ENCODE measurements at regions not wholly inside any gene's neighbourhood (a gene's known extent, or its start where the extent isn't known, plus 50 kb on each side); places are given as distances from the start of the nearest gene placed in this dataset.

- 60 to 70% methylated on average over 4 to 5 of the region's 5 CpGs for WGBS, 2 donors
- H3K4me3 ChIP-seq, result no peak overlapping the region
- H3K4me1 ChIP-seq, result no peaks in the 10 kb centered on the region
- no peak for TF ChIP-seq CTCF (IDR thresholded peaks at IDR 0.05)
- no peak for DNase-seq
- H3K36me3 ChIP-seq, result no peaks in the 10 kb centered on the region
- no peak for FAIRE-seq
- H3K9me3 ChIP-seq, result no peaks in the 10 kb centered on the region
- no peaks in the 10 kb centered on the region for H3K27me3 ChIP-seq
- H3K27ac ChIP-seq, result no peak overlapping the region
- intact Hi-C loops (cut with DNase I), result no loop called here
- ATAC-seq, result no peak
Measured at GRCh38 chr16:5333126-5333525, 235.5 kb upstream of the EEF2KMT start.

- DNase-seq (no peak), FAIRE-seq (no peak), ATAC-seq (no peak)
- WGBS, 2 donors, result 57 to 70% methylated on average over 3 of the region's 3 CpGs
- no peaks in the 10 kb centered on the region for H3K9me3 ChIP-seq
- TF ChIP-seq CTCF (IDR thresholded peaks at IDR 0.05), result no peak
- H3K27ac ChIP-seq, result no peak overlapping the region
- intact Hi-C loops (cut with DNase I), result no loop called here
- H3K27me3 ChIP-seq, result no peaks in the 10 kb centered on the region
- H3K36me3 ChIP-seq, result no peaks in the 10 kb centered on the region
- no peak overlapping the region for H3K4me3 ChIP-seq
- H3K4me1 ChIP-seq, result no peaks in the 10 kb centered on the region
Measured at GRCh38 chr16:5330058-5330457, 232.5 kb upstream of the EEF2KMT start.

DNA sequence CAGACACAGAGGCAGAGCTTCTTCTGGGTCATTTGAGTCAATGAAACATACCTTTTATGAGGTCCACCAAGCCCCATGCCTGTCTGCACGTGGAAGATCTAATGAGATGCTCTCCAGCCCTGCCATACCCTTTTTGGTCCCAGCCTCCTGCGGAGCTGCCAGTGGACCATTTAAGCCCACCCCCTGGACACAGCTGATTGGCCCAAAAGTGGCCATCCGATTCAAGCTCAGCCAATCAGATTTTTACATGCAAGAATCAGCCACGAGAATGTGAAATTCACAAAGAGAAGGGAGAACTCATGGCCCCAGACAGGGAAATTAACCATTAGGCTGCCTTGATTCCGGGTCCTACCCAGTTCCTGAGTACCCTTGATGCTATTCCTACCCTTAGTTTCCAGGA lies 231.0 kb upstream of the EEF2KMT start:
- Histone ChIP-seq H3K27me3 (no peaks in the 10 kb centered on the region), H3K9me3 (no peaks in the 10 kb centered on the region), H3K27ac (no peak overlapping the region), H3K4me1 (no peaks in the 10 kb centered on the region), H3K4me3 (no peak overlapping the region), H3K36me3 (no peaks in the 10 kb centered on the region)
- FAIRE-seq, result no peak
- intact Hi-C loops (cut with DNase I), result no loop called here
- 32 to 46% methylated on average over 5 of the region's 5 CpGs for WGBS, 2 donors
- ATAC-seq, result no peak
- no peak for TF ChIP-seq CTCF (IDR thresholded peaks at IDR 0.05)
- DNase-seq, result no peak

DNA sequence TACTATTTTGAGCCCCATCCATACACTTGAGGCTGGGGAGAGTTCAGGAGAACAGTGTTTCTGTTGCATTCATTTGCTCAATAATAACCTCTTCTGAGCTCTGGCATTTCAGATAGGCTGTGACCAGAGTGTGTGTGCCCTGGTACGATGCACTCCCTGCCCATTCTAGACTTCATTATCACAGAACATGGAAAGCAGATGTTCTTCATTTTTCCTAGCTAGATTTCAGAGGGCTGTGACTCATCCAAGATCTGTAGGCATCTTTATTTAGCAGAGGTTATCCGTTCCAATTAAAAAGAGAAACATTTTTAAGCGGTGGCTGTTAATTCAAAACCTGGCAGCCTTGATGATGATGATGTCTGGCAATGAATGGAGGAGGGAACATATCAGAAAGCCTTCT lies 228.8 kb upstream of the EEF2KMT start:
- WGBS, 2 donors, result 58 to 59% methylated on average over 3 of the region's 3 CpGs
- FAIRE-seq, result no peak
- no peak for ATAC-seq
- no peaks in the 10 kb centered on the region for H3K36me3 ChIP-seq
- intact Hi-C loops (cut with DNase I), result no loop called here
- no peak overlapping the region for H3K27ac ChIP-seq
- H3K9me3 ChIP-seq, result no peaks in the 10 kb centered on the region
- DNase-seq, result no peak
- H3K4me1 ChIP-seq, result no peaks in the 10 kb centered on the region
- no peaks in the 10 kb centered on the region for H3K27me3 ChIP-seq
- no peak for TF ChIP-seq CTCF (IDR thresholded peaks at IDR 0.05)
- H3K4me3 ChIP-seq, result no peak overlapping the region

- Histone ChIP-seq H3K27me3 (no peaks in the 10 kb centered on the region), H3K4me3 (no peak overlapping the region), H3K4me1 (no peaks in the 10 kb centered on the region), H3K36me3 (no peaks in the 10 kb centered on the region), H3K27ac (no peak overlapping the region), H3K9me3 (no peaks in the 10 kb centered on the region)
- FAIRE-seq (no peak), DNase-seq (no peak), ATAC-seq (no peak)
- TF ChIP-seq CTCF (IDR thresholded peaks at IDR 0.05), result no peak
- intact Hi-C loops (cut with DNase I), result no loop called here
- 47 to 67% methylated on average over 4 of the region's 4 CpGs for WGBS, 2 donors
Measured at GRCh38 chr16:5325932-5326331, 228.3 kb upstream of the EEF2KMT start.
